PFSK-1 (cell line): ENCODE measurements at regions not wholly inside any gene's neighbourhood (a gene's known extent, or its start where the extent isn't known, plus 50 kb on each side); places are given as distances from the start of the nearest gene placed in this dataset.

Experiments
- FOXP2 ChIP-seq: optimal IDR thresholded peaks from 2 replicates; pipeline ENCODE3; 2011; ENCODE audit warnings: borderline replicate concordance, control low read depth, inconsistent platforms; ENCODE audit not compliant: insufficient read depth; ENCODE audit errors: extremely low read length, extremely low read depth
- POLR2AphosphoS5 ChIP-seq: IDR thresholded peaks from 2 replicates; pipeline ENCODE4 v1.6.1; 2012; ENCODE audit warnings: low read depth, mild to moderate bottlenecking, control low read depth, low read length, moderate library complexity
- SIN3A ChIP-seq: IDR thresholded peaks from 2 replicates; pipeline ENCODE4 v1.6.1; 2012; ENCODE audit warnings: mild to moderate bottlenecking, low read length, moderate library complexity, borderline replicate concordance; ENCODE audit not compliant: insufficient read depth
- TAF1 ChIP-seq: IDR thresholded peaks from 2 replicates; pipeline ENCODE4 v1.6.1; 2012; ENCODE audit warnings: low read length, control low read depth, borderline replicate concordance; ENCODE audit not compliant: insufficient read depth
- TF ChIP-seq, protein P1 (sequence below), 2 experiments: IDR thresholded peaks; 2 replicates each; pipeline versions ENCODE4 v1.6.1 to v1.8.0; 2011 to 2012; ENCODE audit warnings: low read depth in 2 of 2, low read length in 2 of 2, control low read depth in 1 of 2, inconsistent platforms in 1 of 2, mild to moderate bottlenecking in 1 of 2, moderate library complexity in 1 of 2; ENCODE audit not compliant: insufficient read depth in 1 of 2

DNA sequence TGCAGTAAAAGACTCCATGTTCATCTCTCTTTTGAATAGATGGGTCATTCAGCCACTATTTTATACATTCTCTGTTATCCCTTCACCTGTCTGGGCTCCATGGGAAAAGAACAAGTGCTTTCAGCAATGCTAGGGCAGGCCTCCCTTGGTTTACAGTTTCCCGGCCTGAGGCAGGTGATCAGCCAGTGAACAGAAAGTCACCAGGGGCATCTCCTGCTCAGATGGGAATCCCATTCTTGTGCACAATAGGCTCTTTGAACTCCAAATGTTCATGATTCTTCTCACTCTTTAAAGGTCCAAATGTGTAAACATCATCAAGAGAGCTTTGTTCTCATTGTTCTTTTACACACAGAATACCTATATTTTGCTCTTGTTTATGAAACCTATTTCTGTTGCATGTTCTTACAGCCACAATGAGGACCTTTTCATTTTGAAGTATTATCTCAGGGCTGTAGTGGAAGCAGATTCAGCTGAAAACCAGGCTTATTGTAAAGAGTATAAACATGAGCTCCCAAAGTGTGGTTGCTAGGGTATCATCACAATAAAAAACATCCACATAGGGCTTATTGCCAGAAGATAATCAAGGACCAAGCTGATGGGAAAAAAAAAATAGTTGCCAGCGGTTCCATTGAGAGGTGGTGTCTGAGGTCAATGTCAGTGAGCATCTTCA is 267.1 kb upstream of the SGK1 start:
- TF ChIP-seq FOXP2 (no peak), SIN3A (no peak), POLR2AphosphoS5 (no peak), TAF1 (no peak)
- TF ChIP-seq, protein P1, sequence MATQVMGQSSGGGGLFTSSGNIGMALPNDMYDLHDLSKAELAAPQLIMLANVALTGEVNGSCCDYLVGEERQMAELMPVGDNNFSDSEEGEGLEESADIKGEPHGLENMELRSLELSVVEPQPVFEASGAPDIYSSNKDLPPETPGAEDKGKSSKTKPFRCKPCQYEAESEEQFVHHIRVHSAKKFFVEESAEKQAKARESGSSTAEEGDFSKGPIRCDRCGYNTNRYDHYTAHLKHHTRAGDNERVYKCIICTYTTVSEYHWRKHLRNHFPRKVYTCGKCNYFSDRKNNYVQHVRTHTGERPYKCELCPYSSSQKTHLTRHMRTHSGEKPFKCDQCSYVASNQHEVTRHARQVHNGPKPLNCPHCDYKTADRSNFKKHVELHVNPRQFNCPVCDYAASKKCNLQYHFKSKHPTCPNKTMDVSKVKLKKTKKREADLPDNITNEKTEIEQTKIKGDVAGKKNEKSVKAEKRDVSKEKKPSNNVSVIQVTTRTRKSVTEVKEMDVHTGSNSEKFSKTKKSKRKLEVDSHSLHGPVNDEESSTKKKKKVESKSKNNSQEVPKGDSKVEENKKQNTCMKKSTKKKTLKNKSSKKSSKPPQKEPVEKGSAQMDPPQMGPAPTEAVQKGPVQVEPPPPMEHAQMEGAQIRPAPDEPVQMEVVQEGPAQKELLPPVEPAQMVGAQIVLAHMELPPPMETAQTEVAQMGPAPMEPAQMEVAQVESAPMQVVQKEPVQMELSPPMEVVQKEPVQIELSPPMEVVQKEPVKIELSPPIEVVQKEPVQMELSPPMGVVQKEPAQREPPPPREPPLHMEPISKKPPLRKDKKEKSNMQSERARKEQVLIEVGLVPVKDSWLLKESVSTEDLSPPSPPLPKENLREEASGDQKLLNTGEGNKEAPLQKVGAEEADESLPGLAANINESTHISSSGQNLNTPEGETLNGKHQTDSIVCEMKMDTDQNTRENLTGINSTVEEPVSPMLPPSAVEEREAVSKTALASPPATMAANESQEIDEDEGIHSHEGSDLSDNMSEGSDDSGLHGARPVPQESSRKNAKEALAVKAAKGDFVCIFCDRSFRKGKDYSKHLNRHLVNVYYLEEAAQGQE (IDR thresholded peaks at IDR 0.05; ENCODE audit: insufficient read depth in 1 of 2, low read depth in 2 of 2, low read length in 2 of 2), result no peak

DNA sequence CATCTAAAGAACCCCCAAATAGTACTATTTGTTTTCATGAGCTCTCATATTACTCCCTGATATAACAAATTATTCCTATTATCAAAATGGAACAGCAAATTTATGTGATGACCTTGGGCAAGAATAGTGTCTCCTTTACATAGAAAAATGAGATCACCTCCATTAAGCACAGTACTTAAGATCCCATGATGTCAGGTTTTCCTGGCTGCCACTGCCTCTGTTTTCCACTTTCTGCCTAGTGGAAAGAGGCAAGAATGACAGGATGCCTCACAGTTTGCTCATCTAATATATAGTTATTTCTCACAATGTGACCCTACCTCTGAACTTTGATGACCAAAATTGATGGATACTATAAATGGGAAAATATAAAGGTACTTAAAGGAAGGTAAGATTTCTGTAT is 260.1 kb upstream of the SGK1 start:
- TF ChIP-seq TAF1, result no peak
- TF ChIP-seq, protein P1 (IDR thresholded peaks at IDR 0.05; ENCODE audit: insufficient read depth in 1 of 2, low read depth in 2 of 2, low read length in 2 of 2), result no peak
- TF ChIP-seq FOXP2, result no peak
- TF ChIP-seq SIN3A, result no peak
- TF ChIP-seq POLR2AphosphoS5, result no peak

DNA sequence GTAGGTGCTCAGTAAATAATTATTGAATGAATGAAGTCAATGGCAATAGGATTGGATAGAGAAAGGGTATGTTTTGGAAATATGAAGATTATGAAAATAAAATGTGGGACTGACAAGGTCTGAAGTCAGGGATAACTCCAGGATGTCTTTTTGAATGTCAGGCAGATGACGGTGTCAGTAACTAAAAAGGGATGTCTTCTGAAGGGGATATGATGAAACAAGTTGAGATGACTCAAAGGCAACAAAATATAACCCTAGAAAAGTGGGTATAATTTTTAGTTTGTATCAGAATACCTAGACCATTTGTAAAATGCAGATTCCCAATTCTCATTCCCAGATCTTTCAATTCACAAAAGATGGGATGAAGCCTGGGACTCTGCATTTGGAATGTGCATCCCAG is 257.3 kb upstream of the SGK1 start:
- TF ChIP-seq POLR2AphosphoS5 (no peak), FOXP2 (no peak), TAF1 (no peak), SIN3A (no peak)
- TF ChIP-seq, protein P1 (IDR thresholded peaks at IDR 0.05; ENCODE audit: insufficient read depth in 1 of 2, low read depth in 2 of 2, low read length in 2 of 2), result no peak

DNA sequence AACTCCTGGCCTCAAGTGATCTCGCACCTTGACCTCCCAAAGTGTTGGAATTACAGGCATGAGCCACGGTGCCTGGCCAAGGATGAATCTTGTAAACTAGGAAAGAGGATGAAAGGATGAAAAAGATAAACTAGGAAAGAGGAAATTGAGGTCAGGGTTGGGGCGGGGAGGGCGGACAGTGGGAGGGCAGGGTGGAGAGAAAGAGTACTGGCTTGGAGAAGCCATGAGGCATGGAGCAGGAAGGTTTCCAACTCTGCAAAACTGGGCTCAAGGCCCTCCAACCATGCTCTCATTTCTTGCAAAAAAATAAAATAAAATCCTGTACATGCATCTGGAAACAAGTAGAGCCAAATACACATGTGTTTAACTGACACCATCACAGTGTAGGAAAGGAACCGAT is 256.6 kb upstream of the SGK1 start:
- TF ChIP-seq SIN3A (no peak), TAF1 (no peak), POLR2AphosphoS5 (no peak), FOXP2 (no peak)
- TF ChIP-seq, protein P1 (IDR thresholded peaks at IDR 0.05; ENCODE audit: insufficient read depth in 1 of 2, low read depth in 2 of 2, low read length in 2 of 2), result no peak

DNA sequence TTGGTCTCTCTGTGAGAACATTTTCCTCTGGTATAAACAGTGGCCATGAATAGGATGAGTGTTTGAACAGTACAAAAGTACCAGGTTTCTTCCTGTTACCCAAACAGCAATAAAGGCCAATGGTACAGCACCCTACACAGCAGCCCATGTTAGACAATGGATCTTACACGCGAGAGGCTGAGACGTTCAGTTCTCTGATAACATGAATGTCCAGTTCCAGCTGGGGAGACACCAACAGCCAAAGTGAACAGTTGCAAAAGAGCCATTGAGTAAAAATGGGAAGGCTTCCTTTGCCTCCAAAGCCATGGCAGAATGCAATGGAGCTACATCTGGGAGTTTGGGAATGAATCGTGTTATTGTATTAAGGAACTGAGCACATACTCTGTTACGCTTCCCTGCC is 246.8 kb upstream of the SGK1 start:
- TF ChIP-seq SIN3A (no peak), TAF1 (no peak), POLR2AphosphoS5 (no peak), FOXP2 (no peak)
- TF ChIP-seq, protein P1 (IDR thresholded peaks at IDR 0.05; ENCODE audit: insufficient read depth in 1 of 2, low read depth in 2 of 2, low read length in 2 of 2), result no peak
